Ovary (tissue), 3 donors: ENCODE measurements at regions not wholly inside any gene's neighbourhood (a gene's known extent, or its start where the extent isn't known, plus 50 kb on each side); places are given as distances from the start of the nearest gene placed in this dataset.

Experiments used
- POLR2A ChIP-seq: fragments of 450-650 bp; IDR thresholded peaks from one replicate; pipeline ENCODE4 v1.6.1; 2017; ENCODE audit warnings: antibody characterized with exemption, mild to moderate bottlenecking, moderate library complexity
- TF ChIP-seq, protein P1 (sequence below), 3 donors: fragments of 450-650 bp in 2 of 3; fragments of 200-600 bp in 1 of 3; IDR thresholded peaks; one replicate each; pipeline versions ENCODE4 v1.5.1 to v1.8.0; 2016 to 2022; ENCODE audit warnings: antibody characterized with exemption in 3 of 3, mild to moderate bottlenecking in 1 of 3
- donor health status: DM: no; HTN: no; CAD: no.

DNA sequence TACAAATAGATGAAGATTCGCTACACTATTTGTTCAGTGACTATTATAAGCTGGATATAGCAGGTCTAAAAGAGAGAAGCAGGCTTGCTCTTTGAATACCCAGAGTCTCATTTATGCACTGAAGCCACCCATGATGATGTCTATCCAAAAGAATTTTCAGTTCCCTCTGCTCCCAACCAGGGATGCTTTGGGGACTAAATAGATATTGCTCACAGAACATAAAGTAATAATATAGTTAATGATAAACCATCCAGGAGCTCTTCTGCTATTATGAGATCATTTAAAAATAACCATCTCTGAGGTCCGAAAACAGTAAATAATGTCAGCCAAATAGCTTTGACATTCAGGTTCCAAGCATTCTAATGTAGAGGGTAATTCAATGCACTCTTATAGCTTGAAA, 875.4 kb downstream of the SORCS3 start:
- TF ChIP-seq, protein P1, sequence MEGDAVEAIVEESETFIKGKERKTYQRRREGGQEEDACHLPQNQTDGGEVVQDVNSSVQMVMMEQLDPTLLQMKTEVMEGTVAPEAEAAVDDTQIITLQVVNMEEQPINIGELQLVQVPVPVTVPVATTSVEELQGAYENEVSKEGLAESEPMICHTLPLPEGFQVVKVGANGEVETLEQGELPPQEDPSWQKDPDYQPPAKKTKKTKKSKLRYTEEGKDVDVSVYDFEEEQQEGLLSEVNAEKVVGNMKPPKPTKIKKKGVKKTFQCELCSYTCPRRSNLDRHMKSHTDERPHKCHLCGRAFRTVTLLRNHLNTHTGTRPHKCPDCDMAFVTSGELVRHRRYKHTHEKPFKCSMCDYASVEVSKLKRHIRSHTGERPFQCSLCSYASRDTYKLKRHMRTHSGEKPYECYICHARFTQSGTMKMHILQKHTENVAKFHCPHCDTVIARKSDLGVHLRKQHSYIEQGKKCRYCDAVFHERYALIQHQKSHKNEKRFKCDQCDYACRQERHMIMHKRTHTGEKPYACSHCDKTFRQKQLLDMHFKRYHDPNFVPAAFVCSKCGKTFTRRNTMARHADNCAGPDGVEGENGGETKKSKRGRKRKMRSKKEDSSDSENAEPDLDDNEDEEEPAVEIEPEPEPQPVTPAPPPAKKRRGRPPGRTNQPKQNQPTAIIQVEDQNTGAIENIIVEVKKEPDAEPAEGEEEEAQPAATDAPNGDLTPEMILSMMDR (IDR thresholded peaks at IDR 0.05), result no peak
- TF ChIP-seq POLR2A, result no peak
